ENCODE measurements at regions not wholly inside any gene's neighbourhood (a gene's known extent, or its start where the extent isn't known, plus 50 kb on each side); places are given as distances from the start of the nearest gene placed in this dataset.
A peak's percentile ranks its signal among the peaks of the same experiment; 100 is the strongest.

GRCh38 chr10:132467464-132468149 lies 70.0 kb upstream of the INPP5A start:
- no peak for DNase-seq (ENCODE audit: low read depth)

GRCh38 chr10:132468216-132468615 lies 69.4 kb upstream of the INPP5A start:
- DNase-seq (ENCODE audit: low read depth), result no peak

- no peak for DNase-seq (ENCODE audit: low read depth)
Measured at GRCh38 chr10:132468651-132469050, 68.9 kb upstream of the INPP5A start.

GRCh38 chr10:132469197-132469884 lies 68.2 kb upstream of the INPP5A start:
- no peak for DNase-seq (ENCODE audit: low read depth)

GRCh38 chr10:132470410-132471124 lies 67.0 kb upstream of the INPP5A start:
- DNase-seq (ENCODE audit: low read depth), result no peak

GRCh38 chr10:132471125-132471451 lies 66.5 kb upstream of the INPP5A start:
- no peak for DNase-seq (ENCODE audit: low read depth)

GRCh38 chr10:132471484-132471883 lies 66.1 kb upstream of the INPP5A start:
- DNase-seq (ENCODE audit: low read depth), result no peak

- no peak for DNase-seq (ENCODE audit: low read depth)
Measured at GRCh38 chr10:132475086-132475485, 62.5 kb upstream of the INPP5A start.

- DNase-seq (ENCODE audit: low read depth), result no peak
Measured at GRCh38 chr10:132476146-132477065, 61.2 kb upstream of the INPP5A start.

- DNase-seq (ENCODE audit: low read depth), result no peak
Measured at GRCh38 chr10:132477066-132477397, 60.6 kb upstream of the INPP5A start.

- DNase-seq (ENCODE audit: low read depth), result no peak
Measured at GRCh38 chr10:132477398-132478340, 59.9 kb upstream of the INPP5A start.

GRCh38 chr10:132478341-132479023 lies 59.1 kb upstream of the INPP5A start:
- no peak for DNase-seq (ENCODE audit: low read depth)

GRCh38 chr10:132479024-132479602 lies 58.5 kb upstream of the INPP5A start:
- no peak for DNase-seq (ENCODE audit: low read depth)

GRCh38 chr10:132479603-132480221 lies 57.9 kb upstream of the INPP5A start:
- no peak for DNase-seq (ENCODE audit: low read depth)

GRCh38 chr10:132480356-132480755 lies 57.2 kb upstream of the INPP5A start:
- DNase-seq (ENCODE audit: low read depth), result no peak

GRCh38 chr10:132481690-132482089 lies 55.9 kb upstream of the INPP5A start:
- DNase-seq (ENCODE audit: low read depth), result no peak

GRCh38 chr10:132482090-132482800 lies 55.3 kb upstream of the INPP5A start:
- DNase-seq (ENCODE audit: low read depth), result peak; percentile 42

GRCh38 chr10:132483394-132483793 lies 54.2 kb upstream of the INPP5A start:
- no peak for DNase-seq (ENCODE audit: low read depth)

GRCh38 chr10:132484922-132485321 lies 52.7 kb upstream of the INPP5A start:
- no peak for DNase-seq (ENCODE audit: low read depth)
